HEK293 (cell line): ENCODE measurements at regions not wholly inside any gene's neighbourhood (a gene's known extent, or its start where the extent isn't known, plus 50 kb on each side); places are given as distances from the start of the nearest gene placed in this dataset.

Experiments used
- CTCF ChIA-PET: fragments of 350-600 bp; formaldehyde crosslinking; extraction: SDS; loops from one replicate; lab custom pipeline; 2021; ENCODE audit warnings: antibody characterized with exemption; lab: Yijun Ruan, JAX
- POLR2A ChIA-PET: fragments of 300-600 bp; formaldehyde crosslinking; extraction: SDS; loops from one replicate; lab custom pipeline; 2020; ENCODE audit warnings: antibody characterized with exemption, inconsistent platforms; lab: Yijun Ruan, JAX
- H3K27ac ChIP-seq: fragments of 200-500 bp; sonication (Bioruptor generic); 2 replicates; pipeline ENCODE4 v1.5.1; 2014; ENCODE audit warnings: low read depth, low read length, control low read depth, inconsistent platforms; ENCODE audit errors: extremely low read depth
- H3K36me3 ChIP-seq, 2 experiments: fragments of 200-500 bp in 1 of 2; sonication (Bioruptor generic) in 1 of 2; 1 replicate in 1 of 2; 2 replicates in 1 of 2; pipeline ENCODE4 v1.5.1; 2014 to 2017; ENCODE audit warnings: inconsistent platforms in 2 of 2, low read length in 2 of 2; ENCODE audit not compliant: control insufficient read depth in 2 of 2, insufficient read depth in 1 of 2
- H3K4me1 ChIP-seq: fragments of 200-500 bp; sonication (Bioruptor generic); 2 replicates; pipeline ENCODE4 v1.5.1; 2014; ENCODE audit warnings: mild to moderate bottlenecking, low read length, inconsistent platforms; ENCODE audit not compliant: control insufficient read depth, insufficient read depth
- H3K4me3 ChIP-seq: 2 replicates; pipeline ENCODE4 v1.5.1; 2011; ENCODE audit warnings: low read depth, mild to moderate bottlenecking, control low read depth, low read length, moderate library complexity
- H3K9me3 ChIP-seq: fragments of 200-500 bp; sonication (Bioruptor generic); 2 replicates; pipeline ENCODE4 v1.5.1; 2014; ENCODE audit warnings: low read depth, low read length, inconsistent platforms; ENCODE audit not compliant: control insufficient read depth, insufficient read depth
- HIC1 ChIP-seq: fragments of 450-650 bp; formaldehyde crosslinking; IDR thresholded peaks from 2 replicates; pipeline ENCODE4 v1.5.1; 2016; ENCODE audit warnings: missing biosample characterization, missing genetic modification characterization
- KLF10 ChIP-seq: fragments of 450-650 bp; IDR thresholded peaks from 2 replicates; pipeline ENCODE4 v1.5.1; 2018; ENCODE audit warnings: missing biosample characterization, mild to moderate bottlenecking, missing genetic modification characterization
- MEIS1 ChIP-seq: sonication (generic); formaldehyde crosslinking; IDR thresholded peaks from 2 replicates; pipeline ENCODE4 v1.8.1; 2022; ENCODE audit warnings: missing genetic modification reagents, mild to moderate bottlenecking, borderline replicate concordance
- TCF7L2 ChIP-seq: IDR thresholded peaks from 2 replicates; pipeline ENCODE4 v1.6.1; 2011; ENCODE audit warnings: low read depth, mild to moderate bottlenecking, inconsistent platforms, low read length, moderate library complexity, borderline replicate concordance
- ZBTB48 ChIP-seq: fragments of 450-650 bp; formaldehyde crosslinking; IDR thresholded peaks from 2 replicates; pipeline ENCODE4 v1.5.1; 2016; ENCODE audit warnings: missing biosample characterization, missing genetic modification characterization
- ZNF121 ChIP-seq: fragments of 450-650 bp; formaldehyde crosslinking; IDR thresholded peaks from 2 replicates; pipeline ENCODE4 v1.5.1; 2016; ENCODE audit warnings: missing biosample characterization, missing genetic modification characterization
- ZNF132 ChIP-seq: fragments of 450-650 bp; formaldehyde crosslinking; IDR thresholded peaks from 2 replicates; pipeline ENCODE4 v1.5.1; 2017; ENCODE audit warnings: missing biosample characterization, missing genetic modification characterization, borderline replicate concordance
- ZNF157 ChIP-seq: fragments of 450-650 bp; formaldehyde crosslinking; IDR thresholded peaks from 2 replicates; pipeline ENCODE4 v1.5.1; 2016; ENCODE audit warnings: missing biosample characterization, missing genetic modification characterization
- ZNF221 ChIP-seq: fragments of 450-650 bp; formaldehyde crosslinking; IDR thresholded peaks from 2 replicates; pipeline ENCODE4 v1.5.1; 2017; ENCODE audit warnings: missing biosample characterization, missing genetic modification characterization, borderline replicate concordance
- ZNF248 ChIP-seq: fragments of 450-650 bp; formaldehyde crosslinking; IDR thresholded peaks from 2 replicates; pipeline ENCODE4 v1.5.1; 2017; ENCODE audit warnings: missing biosample characterization, missing genetic modification characterization
- ZNF280C ChIP-seq: fragments of 450-650 bp; formaldehyde crosslinking; IDR thresholded peaks from 2 replicates; pipeline ENCODE4 v1.5.1; 2016; ENCODE audit warnings: missing biosample characterization, missing genetic modification characterization
- ZNF302 ChIP-seq: fragments of 450-650 bp; formaldehyde crosslinking; IDR thresholded peaks from 2 replicates; pipeline ENCODE4 v1.5.1; 2016; ENCODE audit warnings: missing biosample characterization, missing genetic modification characterization, low read depth
- ZNF416 ChIP-seq: fragments of 450-650 bp; formaldehyde crosslinking; IDR thresholded peaks from 2 replicates; pipeline ENCODE4 v1.5.1; 2016; ENCODE audit warnings: missing biosample characterization, missing genetic modification characterization
- ZNF433 ChIP-seq: fragments of 450-650 bp; formaldehyde crosslinking; IDR thresholded peaks from 2 replicates; pipeline ENCODE4 v1.5.1; 2016; ENCODE audit warnings: missing biosample characterization, missing genetic modification characterization, low read depth
- ZNF473 ChIP-seq: fragments of 450-650 bp; formaldehyde crosslinking; IDR thresholded peaks from 2 replicates; pipeline ENCODE4 v1.5.1; 2017; ENCODE audit warnings: missing biosample characterization, missing genetic modification characterization
- ZNF521 ChIP-seq: fragments of 450-650 bp; formaldehyde crosslinking; IDR thresholded peaks from 2 replicates; pipeline ENCODE4 v1.5.1; 2017; ENCODE audit warnings: missing biosample characterization, mild to moderate bottlenecking, missing genetic modification characterization
- ZNF529 ChIP-seq: fragments of 450-650 bp; formaldehyde crosslinking; IDR thresholded peaks from 2 replicates; pipeline ENCODE4 v1.5.1; 2017; ENCODE audit warnings: missing genetic modification characterization, missing biosample characterization; ENCODE audit not compliant: insufficient replicate concordance
- ZNF585B ChIP-seq: fragments of 450-650 bp; formaldehyde crosslinking; IDR thresholded peaks from 2 replicates; pipeline ENCODE4 v1.5.1; 2016; ENCODE audit warnings: missing biosample characterization, missing genetic modification characterization
- ZNF660 ChIP-seq: fragments of 450-650 bp; IDR thresholded peaks from 2 replicates; pipeline ENCODE4 v1.5.1; 2018; ENCODE audit warnings: missing biosample characterization, mild to moderate bottlenecking, missing genetic modification characterization
- ZNF777 ChIP-seq: fragments of 450-650 bp; formaldehyde crosslinking; IDR thresholded peaks from 2 replicates; pipeline ENCODE4 v1.5.1; 2017; ENCODE audit warnings: missing biosample characterization, missing genetic modification characterization, borderline replicate concordance
- ZNF785 ChIP-seq: fragments of 450-650 bp; formaldehyde crosslinking; IDR thresholded peaks from 2 replicates; pipeline ENCODE4 v1.5.1; 2016; ENCODE audit warnings: missing biosample characterization, missing genetic modification characterization
- ZNF791 ChIP-seq: fragments of 450-650 bp; formaldehyde crosslinking; IDR thresholded peaks from 2 replicates; pipeline ENCODE4 v1.5.1; 2016; ENCODE audit warnings: missing biosample characterization, missing genetic modification characterization
- ZSCAN16 ChIP-seq: fragments of 450-650 bp; formaldehyde crosslinking; IDR thresholded peaks from 2 replicates; pipeline ENCODE4 v1.5.1; 2016; ENCODE audit warnings: missing biosample characterization, missing genetic modification characterization
- ZXDB ChIP-seq: fragments of 450-650 bp; formaldehyde crosslinking; IDR thresholded peaks from 2 replicates; pipeline ENCODE4 v1.5.1; 2016; ENCODE audit warnings: missing biosample characterization, missing genetic modification characterization

- Histone ChIP-seq H3K4me3 (no peak overlapping the region), H3K9me3 (no peaks in the 10 kb centered on the region), H3K4me1 (no peaks in the 10 kb centered on the region), H3K36me3 (no peaks in the 10 kb centered on the region), H3K27ac (no peak overlapping the region)
- ChIA-PET CTCF (no interaction called here), POLR2A (no interaction called here)
- no peak for TF ChIP-seq TCF7L2
- no peak for TF ChIP-seq ZNF132
- no peak for TF ChIP-seq ZNF777
- no peak for TF ChIP-seq ZNF248 (tag by site-specific recombination)
- no peak for TF ChIP-seq ZXDB (tag by site-specific recombination)
Observed at GRCh38 chr3:72323773-72324172, 524.5 kb downstream of the SHQ1 start.

DNA sequence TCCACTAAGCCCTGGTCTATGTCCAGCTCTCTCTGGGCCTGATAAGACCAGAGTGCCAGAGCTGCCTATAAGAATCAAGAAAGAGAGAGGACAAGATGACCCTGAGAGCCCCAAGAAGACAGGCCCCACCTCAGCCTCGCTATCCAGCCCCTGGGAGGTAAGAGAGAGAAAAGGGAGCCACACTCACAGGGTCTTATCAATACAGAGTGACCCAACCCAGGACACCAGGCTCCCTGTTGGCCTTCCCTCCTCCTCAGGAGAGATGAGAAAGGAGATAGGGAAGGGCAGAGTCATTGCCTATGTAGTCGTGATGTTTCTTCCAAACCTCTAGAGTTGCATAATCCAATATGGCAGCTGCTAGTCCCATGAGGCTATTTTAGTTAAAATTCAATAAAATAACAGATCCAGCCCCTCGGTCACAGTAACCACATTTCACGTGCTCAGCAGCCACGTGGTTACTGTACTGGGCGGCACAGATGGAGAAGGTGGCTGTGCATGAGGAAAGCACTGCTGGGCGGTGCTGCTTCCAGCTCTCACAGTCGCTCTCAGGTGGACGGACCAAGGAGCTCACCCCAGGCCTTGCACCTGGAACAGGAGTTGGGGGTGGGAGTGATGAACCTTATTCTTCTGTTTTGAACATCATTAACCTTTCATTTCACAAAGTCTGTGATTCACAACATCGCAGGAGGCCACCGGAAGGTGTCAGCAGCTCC, 525.8 kb downstream of the SHQ1 start:
- TF ChIP-seq MEIS1 (CRISPR knock-in tag): no peak
- TF ChIP-seq HIC1 (tag by site-specific recombination): no peak
- TF ChIP-seq ZNF416: no peak
- TF ChIP-seq ZNF433 (tag by site-specific recombination): no peak
- no peak for TF ChIP-seq ZNF791 (tag by site-specific recombination)
- no peak for TF ChIP-seq ZNF473 (tag by site-specific recombination)
- no peaks in the 10 kb centered on the region for H3K4me1 ChIP-seq
- no peak overlapping the region for H3K4me3 ChIP-seq
- POLR2A ChIA-PET: no interaction called here
- H3K27ac ChIP-seq: no peak overlapping the region
- CTCF ChIA-PET: interaction anchor here (0.6 kb wide), 1 partner anchor 442 kb away, joined by 5 read pairs; no protein-coding TSS in a partner anchor
- no peaks in the 10 kb centered on the region for H3K36me3 ChIP-seq
- no peaks in the 10 kb centered on the region for H3K9me3 ChIP-seq

DNA sequence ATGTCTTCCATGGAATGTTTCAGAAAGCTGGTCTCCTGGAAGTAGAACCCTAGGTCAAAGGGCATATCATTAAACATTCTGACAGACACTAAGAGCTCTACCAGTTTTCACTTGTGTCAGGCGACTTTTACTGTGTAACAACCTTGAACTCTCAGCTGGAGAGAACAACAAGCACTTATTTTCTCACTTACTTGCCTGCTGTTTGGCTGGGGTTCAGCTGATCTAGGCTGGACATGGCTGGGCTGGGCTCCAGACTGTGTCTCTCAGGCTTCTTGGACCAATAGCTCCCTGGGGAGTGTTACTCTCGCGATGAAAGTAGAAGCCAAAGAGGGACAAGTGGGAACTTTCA, 527.3 kb downstream of the SHQ1 start:
- ChIA-PET CTCF (no interaction called here), POLR2A (no interaction called here)
- H3K9me3 ChIP-seq: no peaks in the 10 kb centered on the region
- TF ChIP-seq KLF10 (tag by site-specific recombination) (no peak), ZNF121 (tag by site-specific recombination) (no peak), ZBTB48 (tag by site-specific recombination) (no peak)
- no peaks in the 10 kb centered on the region for H3K36me3 ChIP-seq
- H3K4me3 ChIP-seq: no peak overlapping the region
- H3K4me1 ChIP-seq: no peaks in the 10 kb centered on the region
- no peak overlapping the region for H3K27ac ChIP-seq

GRCh38 chr3:72320095-72320954, 527.9 kb downstream of the SHQ1 start:
- ChIA-PET POLR2A (no interaction called here), CTCF (no interaction called here)
- H3K4me3 ChIP-seq: no peak overlapping the region
- no peaks in the 10 kb centered on the region for H3K9me3 ChIP-seq
- H3K36me3 ChIP-seq: no peaks in the 10 kb centered on the region
- no peak overlapping the region for H3K27ac ChIP-seq
- H3K4me1 ChIP-seq: no peaks in the 10 kb centered on the region
- no peak for TF ChIP-seq ZNF529 (tag by site-specific recombination)
- no peak for TF ChIP-seq ZNF157 (tag by site-specific recombination)
- no peak for TF ChIP-seq ZNF785 (tag by site-specific recombination)
- no peak for TF ChIP-seq ZNF521
- no peak for TF ChIP-seq ZNF302
- TF ChIP-seq ZSCAN16 (tag by site-specific recombination): no peak
- TF ChIP-seq ZNF585B (tag by site-specific recombination): no peak
- no peak for TF ChIP-seq ZNF660
- no peak for TF ChIP-seq ZNF280C (tag by site-specific recombination)
- TF ChIP-seq ZNF221: no peak
